Thymus (tissue), 11 donors: ENCODE measurements at regions not wholly inside any gene's neighbourhood (a gene's known extent, or its start where the extent isn't known, plus 50 kb on each side); places are given as distances from the start of the nearest gene placed in this dataset.

Experiments used
- DNase-seq, 9 donors: peaks; one replicate each; pipeline ENCODE4 v3.0.0-alpha.2; 2013; ENCODE audit warnings: low spot score in 9 of 9, low read depth in 6 of 9, missing footprints in 1 of 9
- H3K27ac ChIP-seq, 2 donors: one replicate each; pipeline ENCODE4 v1.5.1; 2013; ENCODE audit warnings: control low read depth in 1 of 2, low read depth in 1 of 2, low read length in 1 of 2, mild to moderate bottlenecking in 1 of 2, moderate library complexity in 1 of 2
- H3K27me3 ChIP-seq, 2 donors: one replicate each; pipeline ENCODE4 v1.5.1; 2013; ENCODE audit warnings: low read length in 1 of 2; ENCODE audit not compliant: control insufficient read depth in 2 of 2, insufficient read depth in 1 of 2
- H3K36me3 ChIP-seq, 2 donors: one replicate each; pipeline ENCODE4 v1.5.1; 2013; ENCODE audit warnings: low read length in 1 of 2, mild to moderate bottlenecking in 1 of 2, moderate library complexity in 1 of 2; ENCODE audit not compliant: control insufficient read depth in 2 of 2, insufficient read depth in 2 of 2
- H3K4me1 ChIP-seq, 2 donors: one replicate each; pipeline ENCODE4 v1.5.1; 2013; ENCODE audit warnings: low read length in 2 of 2; ENCODE audit not compliant: control insufficient read depth in 2 of 2, insufficient read depth in 2 of 2
- H3K4me3 ChIP-seq, 2 donors: one replicate each; pipeline ENCODE4 v1.5.1; 2013; ENCODE audit warnings: low read length in 2 of 2, control low read depth in 1 of 2, mild to moderate bottlenecking in 1 of 2
- H3K9me3 ChIP-seq, 2 donors: one replicate each; pipeline ENCODE4 v1.5.1; 2013; ENCODE audit warnings: low read length in 1 of 2, mild to moderate bottlenecking in 1 of 2; ENCODE audit not compliant: control insufficient read depth in 2 of 2, insufficient read depth in 1 of 2
- WGBS: extraction: QIAGEN DNeasy Blood & Tissue Kit; methylation state at CpG from one replicate; pipeline ENCODE4 v1.1.7; 2013; 5-methylcytosine and 5-hydroxymethylcytosine counted together
- donor health status: healthy.

DNA sequence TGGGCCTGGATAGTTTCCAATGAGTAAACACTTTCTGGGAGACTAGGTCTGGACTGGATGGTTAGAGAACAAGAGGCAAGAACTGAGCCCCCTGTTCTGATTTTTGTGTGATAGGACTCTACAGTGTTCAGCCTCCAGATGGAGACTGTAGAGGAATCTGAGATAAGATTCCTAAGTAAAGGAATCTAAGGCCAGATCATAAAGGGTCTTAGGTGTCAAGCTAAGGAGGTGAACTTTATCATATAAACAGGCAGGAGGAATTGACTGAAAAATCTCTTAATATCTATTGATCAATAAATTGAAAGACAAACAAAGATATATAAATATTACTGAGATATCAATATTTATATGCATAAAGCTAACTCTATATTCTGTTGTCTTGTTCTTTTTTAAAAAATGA is 449.1 kb upstream of the DAB1 start:
- Histone ChIP-seq H3K4me3 (no peak overlapping the region), H3K36me3 (no peaks in the 10 kb centered on the region), H3K4me1 (no peaks in the 10 kb centered on the region), H3K27ac (no peak overlapping the region), H3K9me3 (no peaks in the 10 kb centered on the region), H3K27me3 (no peaks in the 10 kb centered on the region)
- DNase-seq = no peak

DNA sequence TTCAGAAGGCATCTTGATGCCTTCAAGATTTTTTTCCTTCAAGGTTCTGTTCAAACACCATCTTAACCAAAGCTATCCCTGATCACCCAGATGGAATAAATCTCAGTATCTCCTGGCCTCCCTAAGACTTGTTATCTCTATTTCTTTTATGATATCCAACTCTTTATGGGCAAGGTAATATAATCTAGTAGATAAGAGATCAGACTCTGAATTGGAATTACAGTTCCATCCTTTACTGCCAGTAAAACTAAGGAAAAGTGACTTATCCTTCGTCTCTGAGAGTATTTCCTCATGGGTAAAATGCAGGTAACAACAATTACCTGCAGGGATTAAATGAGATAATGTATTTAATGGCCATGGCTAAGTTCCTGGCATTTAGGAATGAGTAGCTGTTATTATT is 445.0 kb upstream of the DAB1 start:
- WGBS = 84% methylated on average over 1 of the region's 1 CpG

DNA sequence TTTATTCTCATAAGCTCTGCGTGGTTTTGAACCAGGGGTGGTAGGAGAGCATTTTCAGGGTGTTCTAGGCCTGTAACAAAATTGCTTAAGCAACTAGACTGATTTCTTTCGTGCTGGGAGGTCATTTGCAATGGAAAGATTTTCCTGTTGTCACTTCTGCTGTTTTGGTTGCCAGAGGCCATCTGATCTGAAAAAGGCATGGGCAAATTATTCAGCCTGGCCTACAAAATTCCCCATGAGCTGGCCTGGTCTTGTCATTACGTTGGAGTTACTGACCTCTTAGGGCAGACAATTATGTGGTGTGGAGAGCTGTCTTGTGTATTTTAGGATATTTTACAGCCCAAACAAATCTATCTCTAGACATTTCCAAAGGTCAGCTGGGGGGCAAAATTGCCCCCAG is 444.4 kb upstream of the DAB1 start:
- no peaks in the 10 kb centered on the region for H3K27me3 ChIP-seq
- H3K4me1 ChIP-seq = no peaks in the 10 kb centered on the region
- H3K4me3 ChIP-seq = no peak overlapping the region
- DNase-seq = no peak
- H3K27ac ChIP-seq = no peak overlapping the region
- no peaks in the 10 kb centered on the region for H3K36me3 ChIP-seq
- 73% methylated on average over 3 of the region's 3 CpGs for WGBS
- H3K9me3 ChIP-seq = no peaks in the 10 kb centered on the region

More for the DNA sequence above, 445.0 kb upstream of the DAB1 start:
- Histone ChIP-seq H3K27ac (no peak overlapping the region), H3K4me3 (no peak overlapping the region), H3K9me3 (no peaks in the 10 kb centered on the region), H3K36me3 (no peaks in the 10 kb centered on the region), H3K4me1 (no peaks in the 10 kb centered on the region), H3K27me3 (no peaks in the 10 kb centered on the region)
- DNase-seq = no peak

DNA sequence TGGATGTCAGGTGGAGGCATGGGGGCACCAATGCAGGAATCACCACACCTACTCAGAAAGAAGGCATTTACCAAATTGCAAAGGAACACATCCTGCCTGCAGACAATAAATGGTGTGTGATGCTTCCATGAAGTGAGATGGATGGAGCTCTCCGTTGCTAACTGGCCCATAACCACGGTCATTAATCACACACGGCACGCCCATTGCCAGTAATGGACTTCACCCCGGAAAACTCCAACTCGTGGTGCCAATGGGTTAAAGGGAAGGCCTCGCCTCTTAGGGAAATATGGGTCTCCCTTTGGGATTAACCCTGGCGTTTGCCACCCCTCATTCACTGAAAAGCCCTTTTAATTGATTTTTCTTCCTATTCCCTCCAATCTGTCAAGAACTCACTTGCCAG is 443.1 kb upstream of the DAB1 start:
- no peak overlapping the region for H3K4me3 ChIP-seq
- no peak for DNase-seq
- H3K9me3 ChIP-seq = no peaks in the 10 kb centered on the region
- H3K4me1 ChIP-seq = no peaks in the 10 kb centered on the region
- no peak overlapping the region for H3K27ac ChIP-seq
- WGBS = 87% methylated on average over 8 of the region's 8 CpGs
- H3K27me3 ChIP-seq = no peaks in the 10 kb centered on the region
- H3K36me3 ChIP-seq = no peaks in the 10 kb centered on the region

DNA sequence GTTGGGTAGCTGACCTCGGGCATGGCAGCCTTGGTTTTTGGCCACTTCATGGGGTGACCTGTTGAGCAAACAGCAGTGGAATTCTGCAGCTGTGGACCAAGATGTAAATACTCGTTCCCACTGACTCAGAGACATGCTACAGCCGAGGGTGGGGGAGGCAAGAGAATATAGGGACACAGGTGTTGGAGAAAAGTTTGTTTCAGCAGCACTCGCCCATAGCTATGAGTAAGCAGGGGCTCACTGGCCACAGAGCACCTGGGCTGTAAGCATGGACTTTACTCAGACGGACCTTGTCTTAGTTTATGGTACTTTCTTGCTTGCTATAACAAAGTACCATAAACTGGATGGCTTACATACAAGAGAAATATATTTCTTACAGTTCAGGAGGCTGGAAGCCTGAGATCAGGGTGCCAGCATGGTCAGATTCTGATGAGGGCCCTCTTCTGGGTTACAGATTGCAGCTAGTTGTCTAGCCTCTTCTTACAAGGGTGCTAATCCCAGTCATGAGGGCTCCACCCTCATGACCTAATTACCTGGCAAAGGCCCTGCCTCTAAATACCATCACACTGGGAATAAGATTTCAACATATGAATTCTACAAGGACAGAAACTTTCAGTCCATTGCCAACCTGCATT is 437.2 kb upstream of the DAB1 start:
- no peaks in the 10 kb centered on the region for H3K4me1 ChIP-seq
- no peaks in the 10 kb centered on the region for H3K9me3 ChIP-seq
- H3K4me3 ChIP-seq = no peak overlapping the region
- no peaks in the 10 kb centered on the region for H3K27me3 ChIP-seq
- H3K36me3 ChIP-seq = no peaks in the 10 kb centered on the region
- no peak for DNase-seq
- no peak overlapping the region for H3K27ac ChIP-seq
- WGBS = 87% methylated on average over 5 of the region's 5 CpGs

DNA sequence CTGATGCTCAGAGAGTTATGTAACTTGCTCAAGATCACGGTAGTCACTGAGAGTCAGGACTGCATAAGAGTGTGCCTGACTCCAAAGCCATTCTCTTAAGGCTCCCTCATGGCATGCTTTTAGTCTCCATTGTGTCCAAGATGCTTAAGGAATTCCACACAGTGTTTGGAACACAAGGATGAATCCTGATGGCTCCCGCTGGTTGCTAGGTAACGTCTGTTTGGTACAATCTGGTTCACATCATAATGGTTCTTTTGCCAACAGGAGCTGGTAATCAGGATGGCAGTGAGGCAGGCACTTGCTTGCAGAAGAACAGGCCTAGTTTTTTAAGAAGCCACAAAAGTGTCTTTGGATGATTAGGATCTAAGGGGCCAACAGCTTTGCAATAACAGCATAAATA is 436.5 kb upstream of the DAB1 start:
- no peak for DNase-seq
- Histone ChIP-seq H3K27me3 (no peaks in the 10 kb centered on the region), H3K9me3 (no peaks in the 10 kb centered on the region), H3K36me3 (no peaks in the 10 kb centered on the region), H3K4me1 (no peaks in the 10 kb centered on the region), H3K27ac (no peak overlapping the region), H3K4me3 (no peak overlapping the region)
- WGBS = 97% methylated on average over 3 of the region's 3 CpGs

DNA sequence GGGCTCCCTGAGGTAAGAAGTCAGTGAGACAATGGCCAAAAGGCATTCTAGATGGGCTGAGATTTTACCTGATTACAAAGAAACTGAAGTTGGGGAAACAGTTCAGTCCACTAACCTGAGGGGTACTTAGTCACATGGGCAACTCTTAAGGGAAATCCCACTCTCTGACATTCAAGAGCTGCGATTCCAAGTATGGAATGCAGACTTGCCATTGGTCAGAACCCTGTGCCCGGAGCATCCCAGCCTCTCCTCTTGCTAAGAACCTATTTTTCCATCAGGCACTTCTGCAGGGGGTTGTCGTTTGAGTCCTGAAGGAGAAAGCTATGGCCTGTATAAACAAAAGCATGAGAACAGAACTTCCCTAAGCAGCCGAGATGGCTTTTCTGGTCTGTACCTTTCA is 434.9 kb upstream of the DAB1 start:
- Histone ChIP-seq H3K4me3 (no peak overlapping the region), H3K4me1 (no peaks in the 10 kb centered on the region), H3K27me3 (no peaks in the 10 kb centered on the region), H3K27ac (no peak overlapping the region), H3K9me3 (no peaks in the 10 kb centered on the region), H3K36me3 (no peaks in the 10 kb centered on the region)
- 57% methylated on average over 4 of the region's 4 CpGs for WGBS
- no peak for DNase-seq

DNA sequence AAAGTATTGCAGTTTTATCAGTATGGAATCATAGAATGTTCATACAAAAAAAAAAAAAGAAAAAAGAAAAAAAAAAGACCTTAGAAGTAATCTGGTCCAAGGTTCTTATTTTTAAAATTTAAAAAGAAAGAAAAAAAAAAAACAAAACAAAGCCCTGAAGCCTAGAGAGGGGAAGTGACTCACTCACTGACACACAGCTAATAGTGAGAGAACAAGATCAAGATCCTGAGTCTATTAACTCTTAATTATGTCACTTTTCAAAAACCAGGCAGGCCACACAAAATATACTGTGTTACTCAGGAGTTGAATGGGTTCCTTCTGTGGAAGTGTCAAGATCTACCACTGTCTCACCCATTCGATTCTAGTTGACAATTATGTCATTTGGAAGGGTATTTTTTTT is 433.9 kb upstream of the DAB1 start:
- no peak for DNase-seq
- H3K4me3 ChIP-seq = no peak overlapping the region
- H3K4me1 ChIP-seq = no peaks in the 10 kb centered on the region
- H3K27ac ChIP-seq = no peak overlapping the region
- no peaks in the 10 kb centered on the region for H3K27me3 ChIP-seq
- 89% methylated on average over 1 of the region's 1 CpG for WGBS
- H3K9me3 ChIP-seq = no peaks in the 10 kb centered on the region
- no peaks in the 10 kb centered on the region for H3K36me3 ChIP-seq

DNA sequence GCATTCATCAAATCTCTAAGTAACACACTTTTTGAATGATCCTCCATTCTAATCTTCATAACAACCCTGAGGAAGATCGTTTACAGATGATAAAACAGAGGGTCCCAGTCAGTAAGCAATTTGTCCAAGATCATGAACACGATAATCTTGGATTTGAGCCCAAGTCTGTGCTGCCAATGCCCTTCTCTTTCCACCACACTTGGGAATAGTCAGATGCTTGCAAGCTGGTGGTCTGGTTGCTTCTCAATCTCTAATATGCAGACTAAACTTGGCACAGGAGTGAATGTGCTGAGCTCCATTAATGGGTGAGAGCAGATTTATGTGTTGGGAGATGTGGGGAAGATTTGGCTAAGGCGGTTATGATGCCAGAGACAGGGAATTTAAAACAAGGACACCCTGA is 430.6 kb upstream of the DAB1 start:
- no peak overlapping the region for H3K27ac ChIP-seq
- H3K9me3 ChIP-seq = no peaks in the 10 kb centered on the region
- H3K4me3 ChIP-seq = no peak overlapping the region
- no peak for DNase-seq
- H3K36me3 ChIP-seq = no peaks in the 10 kb centered on the region
- H3K27me3 ChIP-seq = no peaks in the 10 kb centered on the region
- H3K4me1 ChIP-seq = no peaks in the 10 kb centered on the region
- WGBS = 90% methylated on average over 3 of the region's 3 CpGs
